Transverse colon (tissue), 4 donors: ENCODE measurements at regions not wholly inside any gene's neighbourhood (a gene's known extent, or its start where the extent isn't known, plus 50 kb on each side); places are given as distances from the start of the nearest gene placed in this dataset.

Source experiments
- DNase-seq: peaks from one replicate; pipeline ENCODE4 v3.0.0-alpha.2; 2019
- H3K27ac ChIP-seq, 4 donors: fragments of 200-600 bp; sonication (generic); 2 replicates each; pipeline ENCODE4 v1.5.1; 2016 to 2018; ENCODE audit warnings: inconsistent platforms in 4 of 4
- H3K27me3 ChIP-seq: fragments of 200-600 bp; sonication (generic); 2 replicates; pipeline ENCODE4 v1.5.1; 2017; ENCODE audit warnings: inconsistent platforms
- H3K36me3 ChIP-seq, 4 donors: fragments of 200-600 bp; sonication (generic); 2 replicates each; pipeline ENCODE4 v1.5.1; 2017 to 2019; ENCODE audit warnings: inconsistent platforms in 4 of 4
- H3K4me1 ChIP-seq, 4 donors: fragments of 200-600 bp; sonication (generic); 2 replicates each; pipeline ENCODE4 v1.5.1; 2017 to 2020; ENCODE audit warnings: inconsistent platforms in 4 of 4
- H3K4me3 ChIP-seq, 4 donors: fragments of 200-600 bp; sonication (generic); 1 replicate in 1 of 4; 2 replicates in 3 of 4; pipeline versions ENCODE4 v1.5.1 to v1.6.1; 2017 to 2019; ENCODE audit warnings: inconsistent platforms in 4 of 4
- H3K9me3 ChIP-seq, 2 donors: fragments of 200-600 bp; sonication (generic); 2 replicates each; pipeline ENCODE4 v1.5.1; 2017 to 2019; ENCODE audit warnings: inconsistent platforms in 2 of 2
- EP300 ChIP-seq: sonication (generic); formaldehyde crosslinking; IDR thresholded peaks from one replicate; pipeline ENCODE4 v1.6.1; 2017; ENCODE audit warnings: antibody characterized with exemption, low read depth
- POLR2A ChIP-seq: fragments of 450-650 bp; IDR thresholded peaks from one replicate; pipeline ENCODE4 v1.6.1; 2016; ENCODE audit warnings: antibody characterized with exemption, mild to moderate bottlenecking, moderate library complexity
- POLR2AphosphoS5 ChIP-seq, 3 donors: sonication (generic); formaldehyde crosslinking; IDR thresholded peaks; one replicate each; pipeline ENCODE4 v1.6.1; 2016; ENCODE audit warnings: antibody characterized with exemption in 3 of 3
- WGBS, 2 donors: methylation state at CpG; one replicate each; pipeline ENCODE4 v1.1.5; 2018; ENCODE audit warnings: low coverage in 1 of 2; 5-methylcytosine and 5-hydroxymethylcytosine counted together
- in situ Hi-C, 4 donors: fragments of 200-750 bp; cut with MboI; loops; one replicate each; pipeline versions ENCODE4 v1.15.0 to v1.15.1; 2017; ENCODE audit warnings: low sequenced_read_pairs in 3 of 4, low pct_ligation_motif_present in 1 of 4, low pct_unique_long_range_greater_than_20kb in 1 of 4
- intact Hi-C: fragments of 100-400 bp; cut with DNase I; formaldehyde crosslinking; loops from one replicate; pipeline ENCODE4 v1.15.1; 2023; ENCODE audit warnings: low total_unique reads
- TF ChIP-seq, protein P1 (sequence below), 5 experiments: fragments of 200-600 bp in 3 of 5; fragments of 450-650 bp in 2 of 5; sonication (generic) in 3 of 5; IDR thresholded peaks; 1 replicate in 2 of 5; 2 replicates in 3 of 5; pipeline ENCODE4 v1.5.1; 2016 to 2017; ENCODE audit warnings: antibody characterized with exemption in 5 of 5, inconsistent platforms in 3 of 5, mild to moderate bottlenecking in 2 of 5, moderate library complexity in 1 of 5

DNA sequence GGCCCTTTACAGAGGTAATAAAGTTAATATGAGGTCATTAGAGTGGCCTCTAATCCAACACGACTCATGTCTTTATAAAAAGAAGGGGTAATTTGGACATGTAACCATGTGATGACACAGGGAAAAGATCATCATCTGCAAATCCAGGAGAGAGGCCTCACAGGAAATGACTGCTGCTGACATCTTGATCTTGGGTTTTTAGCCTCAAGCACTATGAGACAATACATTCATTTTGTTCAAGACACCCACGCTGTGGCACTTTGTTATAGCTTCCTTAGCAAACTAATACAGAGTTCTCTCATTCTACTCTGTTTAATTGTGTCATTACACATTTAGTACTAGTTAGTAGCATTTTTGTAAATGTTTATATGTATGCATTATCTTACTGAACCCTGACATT is 64.0 kb upstream of the RUNX1 start:
- H3K27ac ChIP-seq, result no peak overlapping the region
- no peak overlapping the region for H3K4me3 ChIP-seq
- whole genome bisulfite sequencing, 2 donors, result 64 to 70% methylated on average over 2 of the region's 2 CpGs
- in situ Hi-C loops, result no loop called here
- intact Hi-C loops, result no loop called here
- H3K36me3 ChIP-seq, result no peaks in the 10 kb centered on the region
- no peaks in the 10 kb centered on the region for H3K9me3 ChIP-seq
- no peak for DNase-seq
- TF ChIP-seq POLR2A (no peak), EP300 (no peak), POLR2AphosphoS5 (IDR thresholded peaks at IDR 0.05) (no peak)
- TF ChIP-seq, protein P1, sequence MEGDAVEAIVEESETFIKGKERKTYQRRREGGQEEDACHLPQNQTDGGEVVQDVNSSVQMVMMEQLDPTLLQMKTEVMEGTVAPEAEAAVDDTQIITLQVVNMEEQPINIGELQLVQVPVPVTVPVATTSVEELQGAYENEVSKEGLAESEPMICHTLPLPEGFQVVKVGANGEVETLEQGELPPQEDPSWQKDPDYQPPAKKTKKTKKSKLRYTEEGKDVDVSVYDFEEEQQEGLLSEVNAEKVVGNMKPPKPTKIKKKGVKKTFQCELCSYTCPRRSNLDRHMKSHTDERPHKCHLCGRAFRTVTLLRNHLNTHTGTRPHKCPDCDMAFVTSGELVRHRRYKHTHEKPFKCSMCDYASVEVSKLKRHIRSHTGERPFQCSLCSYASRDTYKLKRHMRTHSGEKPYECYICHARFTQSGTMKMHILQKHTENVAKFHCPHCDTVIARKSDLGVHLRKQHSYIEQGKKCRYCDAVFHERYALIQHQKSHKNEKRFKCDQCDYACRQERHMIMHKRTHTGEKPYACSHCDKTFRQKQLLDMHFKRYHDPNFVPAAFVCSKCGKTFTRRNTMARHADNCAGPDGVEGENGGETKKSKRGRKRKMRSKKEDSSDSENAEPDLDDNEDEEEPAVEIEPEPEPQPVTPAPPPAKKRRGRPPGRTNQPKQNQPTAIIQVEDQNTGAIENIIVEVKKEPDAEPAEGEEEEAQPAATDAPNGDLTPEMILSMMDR (IDR thresholded peaks at IDR 0.05), result no peak
- H3K27me3 ChIP-seq, result no peaks in the 10 kb centered on the region
- H3K4me1 ChIP-seq, result no peaks in the 10 kb centered on the region

GRCh38 chr21:35111321-35111930 is 62.3 kb upstream of the RUNX1 start:
- H3K4me3 ChIP-seq, result no peak overlapping the region
- TF ChIP-seq, protein P1 (IDR thresholded peaks at IDR 0.05), result no peak
- TF ChIP-seq EP300, result no peak
- TF ChIP-seq POLR2A, result no peak
- TF ChIP-seq POLR2AphosphoS5 (IDR thresholded peaks at IDR 0.05), result no peak
- WGBS, 2 donors, result 60 to 69% methylated on average over 1 to 4 of the region's 4 CpGs
- H3K27me3 ChIP-seq, result no peaks in the 10 kb centered on the region
- DNase-seq, result no peak
- no peak overlapping the region for H3K27ac ChIP-seq
- no peaks in the 10 kb centered on the region for H3K36me3 ChIP-seq
- intact Hi-C loops, result no loop called here
- H3K9me3 ChIP-seq, result no peaks in the 10 kb centered on the region
- in situ Hi-C loops, result no loop called here
- H3K4me1 ChIP-seq, result no peaks in the 10 kb centered on the region

DNA sequence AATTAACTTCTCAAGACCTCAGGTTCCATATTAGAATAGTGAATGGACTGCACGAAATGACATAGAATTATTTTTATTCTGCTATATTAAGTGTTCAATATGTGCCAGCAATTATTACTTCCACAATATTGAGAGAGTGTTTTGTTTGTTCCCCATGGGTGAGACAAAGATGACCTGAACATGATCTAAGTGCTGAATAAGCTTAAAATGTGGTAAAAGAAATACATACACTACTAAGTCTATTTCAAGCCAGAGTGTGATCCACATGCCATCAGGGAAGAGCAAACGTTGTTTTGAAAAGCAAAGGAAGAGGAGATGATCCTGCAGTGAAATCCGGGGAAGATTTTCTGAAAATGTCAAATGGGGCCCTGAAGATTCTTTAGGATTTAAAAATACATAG is 59.8 kb upstream of the RUNX1 start:
- 67 to 73% methylated on average over 3 of the region's 3 CpGs for WGBS, 2 donors
- in situ Hi-C loops (no loop called here), intact Hi-C loops (no loop called here)
- Histone ChIP-seq H3K27me3 (no peaks in the 10 kb centered on the region), H3K9me3 (no peaks in the 10 kb centered on the region), H3K4me3 (no peak overlapping the region), H3K27ac (no peak overlapping the region), H3K4me1 (no peaks in the 10 kb centered on the region), H3K36me3 (no peaks in the 10 kb centered on the region)
- TF ChIP-seq, protein P1 (IDR thresholded peaks at IDR 0.05), result no peak
- TF ChIP-seq EP300 (no peak), POLR2AphosphoS5 (IDR thresholded peaks at IDR 0.05) (no peak), POLR2A (no peak)
- DNase-seq, result no peak

GRCh38 chr21:35107520-35107919 is 58.4 kb upstream of the RUNX1 start:
- in situ Hi-C loops, result no loop called here
- Histone ChIP-seq H3K36me3 (no peaks in the 10 kb centered on the region), H3K27ac (no peak overlapping the region), H3K27me3 (no peaks in the 10 kb centered on the region), H3K9me3 (no peaks in the 10 kb centered on the region), H3K4me1 (no peaks in the 10 kb centered on the region), H3K4me3 (no peak overlapping the region)
- TF ChIP-seq EP300, result no peak
- TF ChIP-seq, protein P1 (IDR thresholded peaks at IDR 0.05), result no peak
- no peak for TF ChIP-seq POLR2A
- no peak for TF ChIP-seq POLR2AphosphoS5 (IDR thresholded peaks at IDR 0.05)
- 76 to 78% methylated on average over 6 of the region's 6 CpGs for WGBS, 2 donors
- no peak for DNase-seq
- intact Hi-C loops, result no loop called here
